K562 (cell line): ENCODE measurements at regions not wholly inside any gene's neighbourhood (a gene's known extent, or its start where the extent isn't known, plus 50 kb on each side); places are given as distances from the start of the nearest gene placed in this dataset.

ENCODE experiments used
- ATAC-seq: fragments of 200-7000 bp; cut with Tn5 transposase; 3 replicates; pipeline ENCODE4 v1.9.1; 2020; ENCODE audit warnings: moderate library complexity
- BruUV-seq: library from RNA; stranded (reverse); fragments of 400-500 nt; replicated peaks from 2 replicates; lab custom pipeline; 2021; lab: Mats Ljungman, UMichigan
- CTCF ChIA-PET: fragments of 300-600 bp; formaldehyde crosslinking; extraction: SDS; loops from one replicate; lab custom pipeline; 2021; ENCODE audit warnings: low intra/inter-chr PET ratio; lab: Yijun Ruan, JAX
- POLR2A ChIA-PET: fragments of 300-600, 350-650 bp; sonication (Branson Sonifier 250); formaldehyde crosslinking; extraction: SDS; loops from one replicate; lab custom pipeline; 2021; ENCODE audit warnings: antibody characterized with exemption, inconsistent platforms; lab: Yijun Ruan, JAX
- DNase-seq, 4 experiments: peaks; one replicate each; pipeline versions ENCODE4 v3.0.0 to v3.0.0-alpha.2; 2011 to 2018; ENCODE audit warnings: low spot score in 3 of 4, mixed read lengths in 3 of 4; ENCODE audit errors: extremely low read depth in 1 of 4
- FAIRE-seq: peaks from 2 replicates; lab custom pipeline; 2011; peaks lifted over from hg19 to GRCh38; lab: Jason Lieb, UNC
- H2AFZ ChIP-seq: 2 replicates; pipeline ENCODE4 v1.6.0; 2011; ENCODE audit warnings: low read depth, low read length, control low read depth, inconsistent platforms
- H3K27ac ChIP-seq: fragments of 200-600 bp; 3 replicates; pipeline ENCODE4 v1.8.0; 2011; ENCODE audit warnings: low read depth, mild to moderate bottlenecking, control low read depth, inconsistent platforms, low read length, moderate library complexity, mixed read lengths; ENCODE audit errors: extremely low read depth
- H3K27me3 ChIP-seq, 2 experiments: fragments of 300-600 bp in 1 of 2; 2 replicates in 1 of 2; 3 replicates in 1 of 2; pipeline versions ENCODE4 v1.6.0 to v1.8.0; 2011; ENCODE audit warnings: inconsistent platforms in 2 of 2, low read length in 2 of 2, mild to moderate bottlenecking in 1 of 2, mixed read lengths in 1 of 2, moderate library complexity in 1 of 2; ENCODE audit not compliant: control insufficient read depth in 2 of 2, insufficient read depth in 2 of 2
- H3K36me3 ChIP-seq: fragments of 300-600 bp; 3 replicates; pipeline ENCODE4 v1.8.0; 2011; ENCODE audit warnings: mild to moderate bottlenecking, low read length, inconsistent platforms; ENCODE audit not compliant: control insufficient read depth, insufficient read depth
- H3K4me1 ChIP-seq, 2 experiments: fragments of 200-600 bp in 1 of 2; replicated peaks in 1 of 2; 2 replicates in 1 of 2; 3 replicates in 1 of 2; pipeline versions ENCODE4 v1.5.1 to v1.8.0; 2011; ENCODE audit warnings: inconsistent platforms in 2 of 2, low read length in 2 of 2, mild to moderate bottlenecking in 1 of 2, mixed read lengths in 1 of 2, moderate library complexity in 1 of 2; ENCODE audit not compliant: control insufficient read depth in 2 of 2, insufficient read depth in 2 of 2
- H3K4me2 ChIP-seq: 2 replicates; pipeline ENCODE4 v1.6.1; 2011; ENCODE audit warnings: low read length, control low read depth, inconsistent platforms, mixed read lengths; ENCODE audit not compliant: insufficient read depth
- H3K4me3 ChIP-seq: fragments of 200-600 bp; sonication (generic), shearing (Covaris generic); 2 replicates; pipeline ENCODE4 v1.5.1; 2016; ENCODE audit warnings: control low read depth, inconsistent platforms
- H3K79me2 ChIP-seq: fragments of 200-600 bp; 3 replicates; pipeline ENCODE4 v1.8.0; 2011; ENCODE audit warnings: low read length, inconsistent platforms; ENCODE audit not compliant: control insufficient read depth, insufficient read depth
- H3K9ac ChIP-seq, 2 experiments: 2 replicates each; pipeline versions ENCODE4 v1.6.0 to v1.6.1; 2011; ENCODE audit warnings: low read depth in 2 of 2, low read length in 2 of 2, control low read depth in 1 of 2, inconsistent platforms in 1 of 2, mild to moderate bottlenecking in 1 of 2, mixed read lengths in 1 of 2; ENCODE audit not compliant: insufficient read depth in 1 of 2
- H3K9me1 ChIP-seq: one replicate; pipeline ENCODE4 v1.6.0; 2011; ENCODE audit warnings: inconsistent platforms, mild to moderate bottlenecking, low read length, moderate library complexity; ENCODE audit not compliant: control insufficient read depth, insufficient read depth
- H3K9me3 ChIP-seq: replicated peaks from 2 replicates; pipeline ENCODE4 v1.5.1; 2011; ENCODE audit warnings: low read depth, low read length, inconsistent platforms; ENCODE audit not compliant: control insufficient read depth, insufficient read depth
- H4K20me1 ChIP-seq: replicated peaks from 2 replicates; pipeline ENCODE4 v1.6.1; 2011; ENCODE audit warnings: low read length, inconsistent platforms, mixed read lengths; ENCODE audit not compliant: control insufficient read depth, insufficient read depth
- E2F4 ChIP-seq: sonication (generic); formaldehyde crosslinking; IDR thresholded peaks from 2 replicates; pipeline ENCODE4 v1.8.0; 2022; ENCODE audit warnings: mild to moderate bottlenecking, low read depth, missing genetic modification reagents
- FIP1L1 ChIP-seq: fragments of 200-400 bp; formaldehyde crosslinking; IDR thresholded peaks from 2 replicates; pipeline ENCODE4 v1.6.1; 2018; ENCODE audit warnings: mild to moderate bottlenecking, low read depth, low read length; ENCODE audit not compliant: poor library complexity, severe bottlenecking
- FOXJ3 ChIP-seq: sonication (generic); formaldehyde crosslinking; IDR thresholded peaks from 2 replicates; pipeline ENCODE4 v1.4.0; 2020; ENCODE audit warnings: mild to moderate bottlenecking, missing genetic modification reagents
- GMEB1 ChIP-seq: fragments of 250-450 bp; sonication (Bioruptor Pico); IDR thresholded peaks from 2 replicates; pipeline ENCODE4 v1.4.0; 2020; ENCODE audit warnings: mild to moderate bottlenecking
- GTF2F1 ChIP-seq: IDR thresholded peaks from 2 replicates; pipeline ENCODE4 v1.6.1; 2011; ENCODE audit warnings: low read depth, low read length, improper control_type of control experiment
- NBN ChIP-seq: fragments of 450-650 bp; IDR thresholded peaks from 2 replicates; pipeline ENCODE4 v1.6.1; 2016; ENCODE audit warnings: low read depth, mild to moderate bottlenecking
- SRF ChIP-seq, 2 experiments: fragments of 250-450, 450-650 bp in 1 of 2; sonication (Bioruptor Pico) in 1 of 2; sonication (generic) in 1 of 2; formaldehyde crosslinking; IDR thresholded peaks; 2 replicates each; pipeline versions ENCODE4 v1.5.0 to v1.5.1; 2020 to 2022; ENCODE audit warnings: mild to moderate bottlenecking in 1 of 2, missing genetic modification reagents in 1 of 2
- TBL1XR1 ChIP-seq, 2 experiments: IDR thresholded peaks; 2 replicates each; pipeline ENCODE4 v1.6.1; 2012; ENCODE audit warnings: improper control_type of control experiment in 2 of 2, low read length in 2 of 2, mild to moderate bottlenecking in 1 of 2
- USF1 ChIP-seq: sonication (generic); formaldehyde crosslinking; IDR thresholded peaks from 2 replicates; pipeline ENCODE4 v1.9.0; 2022; ENCODE audit warnings: mild to moderate bottlenecking, missing genetic modification reagents
- ZNF449 ChIP-seq: fragments of 250-450 bp; sonication (Bioruptor Pico); IDR thresholded peaks from 2 replicates; pipeline ENCODE4 v1.8.0; 2022; ENCODE audit warnings: moderate library complexity, mild to moderate bottlenecking, inconsistent platforms
- ZNF778 ChIP-seq: fragments of 450-650 bp; formaldehyde crosslinking; IDR thresholded peaks from 2 replicates; pipeline ENCODE4 v1.4.0; 2020; ENCODE audit warnings: mild to moderate bottlenecking, moderate library complexity
- WGBS: fragments of 100-300 bp; shearing (Covaris generic); methylation state at CpG from one replicate; pipeline ENCODE4 v1.1.6; 2016; ENCODE audit warnings: low coverage, mixed read lengths; ENCODE audit not compliant: insufficient coverage; ENCODE audit errors: missing lambda C conversion rate; 5-methylcytosine and 5-hydroxymethylcytosine counted together
- in situ Hi-C: fragments of 300-500 bp; cut with MboI; formaldehyde crosslinking; loops from 4 replicates; pipeline ENCODE4 v1.15.0; 2018; ENCODE audit warnings: inconsistent platforms, mixed read lengths
- intact Hi-C: fragments of 100-400 bp; cut with micrococcal nuclease; formaldehyde crosslinking; loops from 2 replicates; pipeline ENCODE4 v1.14.2; 2022
- TF ChIP-seq, protein P1 (sequence below): fragments of 250-450 bp; sonication (Bioruptor Pico); IDR thresholded peaks from 2 replicates; pipeline ENCODE4 v1.8.0; 2022; ENCODE audit warnings: moderate library complexity, mild to moderate bottlenecking, inconsistent platforms

- in situ Hi-C loops, result no loop called here
- Histone ChIP-seq H3K9ac (no peak overlapping the region), H3K27me3 (no peaks in the 10 kb centered on the region), H3K9me1 (no peaks in the 10 kb centered on the region), H3K9me3 (no peaks in the 10 kb centered on the region)
- intact Hi-C loops, result no loop called here
- no peak for DNase-seq
- TF ChIP-seq SRF (CRISPR knock-in tag; IDR thresholded peaks at IDR 0.05) (no peak), GTF2F1 (no peak), USF1 (CRISPR knock-in tag) (no peak), GMEB1 (no peak), ZNF778 (CRISPR knock-in tag) (no peak), FIP1L1 (no peak), FOXJ3 (CRISPR knock-in tag) (no peak), TBL1XR1 (IDR thresholded peaks at IDR 0.05; ENCODE audit: low read length in 2 of 2) (no peak), NBN (no peak), E2F4 (CRISPR knock-in tag) (no peak), ZNF449 (CRISPR knock-in tag) (no peak)
- TF ChIP-seq, protein P1, sequence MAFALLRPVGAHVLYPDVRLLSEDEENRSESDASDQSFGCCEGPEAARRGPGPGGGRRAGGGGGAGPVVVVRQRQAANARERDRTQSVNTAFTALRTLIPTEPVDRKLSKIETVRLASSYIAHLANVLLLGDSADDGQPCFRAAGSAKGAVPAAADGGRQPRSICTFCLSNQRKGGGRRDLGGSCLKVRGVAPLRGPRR, result no peak
- TF ChIP-seq, all 486 proteins: peak for 0
- Histone ChIP-seq H2AFZ (no peak overlapping the region), H3K79me2 (no peaks in the 10 kb centered on the region), H3K36me3 (no peaks in the 10 kb centered on the region), H3K4me1 (no peaks in the 10 kb centered on the region), H3K4me2 (no peak overlapping the region), H4K20me1 (no peaks in the 10 kb centered on the region), H3K4me3 (no peak overlapping the region), H3K27ac (no peak overlapping the region)
- ChIA-PET POLR2A (no interaction called here), CTCF (no interaction called here)
- no TSS peak for BruUV-seq
- FAIRE-seq, result no peak
- WGBS, result 0% methylated on average over 2 of the region's 2 CpGs
- ATAC-seq, result no peak
These were observed 199.6 kb upstream of the CELF2 start for GRCh38 chr10:10818082-10818481.
